ENCODE measurements at regions not wholly inside any gene's neighbourhood (a gene's known extent, or its start where the extent isn't known, plus 50 kb on each side); places are given as distances from the start of the nearest gene placed in this dataset.
A peak's percentile ranks its signal among the peaks of the same experiment; 100 is the strongest.
"Not testable (repeated sequence)": the region's sequence is repeated elsewhere in the genome, so short reads cannot be mapped to it uniquely, and the experiment has no call there.

- Histone ChIP-seq H3K9me3 (no peaks in the 10 kb centered on the region), H3K27ac (no peak overlapping the region), H3K4me1 (no peaks in the 10 kb centered on the region), H3K4me3 (no peak overlapping the region), H3K27me3 (peaks cover 0 to 19% of the 10 kb centered on the region in 2 donors), H3K36me3 (no peaks in the 10 kb centered on the region)
- no peak for DNase-seq (ENCODE audit: low spot score in 2 of 2)
- no peak for TF ChIP-seq POLR2AphosphoS5 (IDR thresholded peaks at IDR 0.05)
- TF ChIP-seq CTCF (IDR thresholded peaks at IDR 0.05) = peak in 1 of 3 donors; percentile 20
- intact Hi-C loops (cut with DNase I; ENCODE audit: low total_unique reads) = no loop called here
Observed at GRCh38 chrX:96182366-96182765, 502.3 kb upstream of the DIAPH2 start.

- no peaks in the 10 kb centered on the region for H3K36me3 ChIP-seq
- TF ChIP-seq POLR2AphosphoS5 (IDR thresholded peaks at IDR 0.05) (no peak), POLR2A (IDR thresholded peaks at IDR 0.05) (no peak), CTCF (IDR thresholded peaks at IDR 0.05) (no peak)
- no peak overlapping the region for H3K27ac ChIP-seq
- H3K9me3 ChIP-seq = no peaks in the 10 kb centered on the region
- DNase-seq (ENCODE audit: low spot score in 2 of 2) = no peak
- H3K4me3 ChIP-seq = no peak overlapping the region
- no peaks in the 10 kb centered on the region for H3K4me1 ChIP-seq
- intact Hi-C loops (cut with DNase I; ENCODE audit: low total_unique reads) = no loop called here
- H3K27me3 ChIP-seq = peaks cover 0 to 15% of the 10 kb centered on the region in 2 donors
Observed at GRCh38 chrX:96183391-96183790, 501.3 kb upstream of the DIAPH2 start.

- intact Hi-C loops (cut with DNase I; ENCODE audit: low total_unique reads) = no loop called here
- no peaks in the 10 kb centered on the region for H3K36me3 ChIP-seq
- DNase-seq (ENCODE audit: low spot score in 2 of 2) = no peak
Observed at GRCh38 chrX:96183843-96184242, 500.8 kb upstream of the DIAPH2 start.

GRCh38 chrX:96204928-96205327 is 479.7 kb upstream of the DIAPH2 start:
- H3K4me3 ChIP-seq = no peak overlapping the region
- intact Hi-C loops (cut with DNase I; ENCODE audit: low total_unique reads) = no loop called here
- no peaks in the 10 kb centered on the region for H3K4me1 ChIP-seq
- peaks cover 0 to 8% of the 10 kb centered on the region in 2 donors for H3K9me3 ChIP-seq
- TF ChIP-seq POLR2AphosphoS5 (IDR thresholded peaks at IDR 0.05) = no peak
- TF ChIP-seq CTCF (IDR thresholded peaks at IDR 0.05) = no peak
- no peak for TF ChIP-seq POLR2A (IDR thresholded peaks at IDR 0.05)
- H3K27me3 ChIP-seq = peaks cover 0 to 17% of the 10 kb centered on the region in 2 donors
- no peak for DNase-seq (ENCODE audit: low spot score in 2 of 2)
- H3K27ac ChIP-seq = no peak overlapping the region
- no peaks in the 10 kb centered on the region for H3K36me3 ChIP-seq

More at GRCh38 chrX:96183843-96184242, 500.8 kb upstream of the DIAPH2 start:
- Histone ChIP-seq H3K27ac (no peak overlapping the region), H3K4me3 (no peak overlapping the region), H3K27me3 (peaks cover 0 to 15% of the 10 kb centered on the region in 2 donors), H3K4me1 (no peaks in the 10 kb centered on the region), H3K9me3 (no peaks in the 10 kb centered on the region)
- no peak for TF ChIP-seq CTCF (IDR thresholded peaks at IDR 0.05)
- TF ChIP-seq POLR2AphosphoS5 (IDR thresholded peaks at IDR 0.05) = no peak
- TF ChIP-seq POLR2A (IDR thresholded peaks at IDR 0.05) = no peak

- H3K4me3 ChIP-seq = no peak overlapping the region
- H3K4me1 ChIP-seq = no peaks in the 10 kb centered on the region
- intact Hi-C loops (cut with DNase I; ENCODE audit: low total_unique reads) = no loop called here
- peaks cover 0 to 4% of the 10 kb centered on the region in 2 donors for H3K27me3 ChIP-seq
- H3K36me3 ChIP-seq = no peaks in the 10 kb centered on the region
- TF ChIP-seq CTCF (IDR thresholded peaks at IDR 0.05) = no peak
- TF ChIP-seq POLR2A (IDR thresholded peaks at IDR 0.05) = no peak
- TF ChIP-seq POLR2AphosphoS5 (IDR thresholded peaks at IDR 0.05) = no peak
- no peak overlapping the region for H3K27ac ChIP-seq
- H3K9me3 ChIP-seq = peaks cover 0 to 40% of the 10 kb centered on the region in 2 donors
- no peak for DNase-seq (ENCODE audit: low spot score in 2 of 2)
Observed at GRCh38 chrX:96211953-96212352, 472.7 kb upstream of the DIAPH2 start.

GRCh38 chrX:96214681-96215080 is 470.0 kb upstream of the DIAPH2 start:
- DNase-seq (ENCODE audit: low spot score in 2 of 2); intact Hi-C loops (cut with DNase I; ENCODE audit: low total_unique reads): not testable (repeated sequence)

More at GRCh38 chrX:96214681-96215080, 470.0 kb upstream of the DIAPH2 start:
- H3K27ac ChIP-seq, H3K4me3 ChIP-seq, H3K4me1 ChIP-seq, H3K27me3 ChIP-seq, H3K36me3 ChIP-seq: not testable (repeated sequence)
- H3K9me3 ChIP-seq = peaks cover 0 to 45% of the 10 kb centered on the region in 2 donors

Measured in breast epithelium (tissue), 4 donors.